ENCODE measurements at regions not wholly inside any gene's neighbourhood (a gene's known extent, or its start where the extent isn't known, plus 50 kb on each side); places are given as distances from the start of the nearest gene placed in this dataset.

DNA sequence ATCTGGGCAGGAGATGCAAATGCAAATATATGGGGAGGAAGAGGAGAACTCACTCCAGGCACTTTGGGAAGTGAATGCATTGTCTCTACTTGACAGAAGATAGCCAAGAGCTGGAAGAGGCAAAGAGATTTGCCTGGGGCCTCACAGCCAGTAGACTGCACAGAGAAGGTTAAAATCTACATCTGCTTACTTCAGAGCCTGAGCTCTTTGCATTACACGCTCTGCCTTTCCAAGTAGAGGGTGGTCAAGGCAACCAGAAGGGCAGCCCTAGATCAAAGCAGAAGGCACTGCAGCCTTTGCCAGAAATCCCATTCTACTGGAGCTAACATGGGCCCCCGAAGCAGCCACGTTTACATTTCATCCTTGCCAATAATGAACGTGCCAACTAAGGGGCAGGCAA, 407.2 kb upstream of the CCL2 start:
- Histone ChIP-seq H4K20me1 (replicated peaks; ENCODE audit: control insufficient read depth, extremely low read depth, insufficient read depth, low read length) (no peaks in the 10 kb centered on the region), H3K9me1 (replicated peaks; ENCODE audit: control insufficient read depth, extremely low read depth, insufficient read depth, low read length) (no peaks in the 10 kb centered on the region), H3K27ac (ENCODE audit: insufficient read depth, low read depth, low read length) (no peak overlapping the region), H3K9ac (replicated peaks; ENCODE audit: extremely low read depth, insufficient read depth, low read length) (no peak overlapping the region), H3K9me3 (replicated peaks; ENCODE audit: control insufficient read depth, insufficient read depth, low read length) (no peaks in the 10 kb centered on the region), H3K79me2 (ENCODE audit: control insufficient read depth, insufficient read depth, low read length) (no peaks in the 10 kb centered on the region), H3K4me3 (replicated peaks in 1 of 3; ENCODE audit: insufficient read depth in 1 of 3, low read depth in 1 of 3, low read length in 3 of 3) (no peak overlapping the region), H3K36me3 (ENCODE audit: control insufficient read depth in 2 of 2, extremely low read depth in 1 of 2, insufficient read depth in 2 of 2, low read length in 2 of 2) (no peaks in the 10 kb centered on the region), H3K4me1 (ENCODE audit: control insufficient read depth, extremely low read depth, insufficient read depth, low read length) (no peaks in the 10 kb centered on the region), H3K4me2 (ENCODE audit: insufficient read depth, low read length) (no peak overlapping the region), H2AFZ (ENCODE audit: low read depth, low read length) (no peak overlapping the region), H3K27me3 (ENCODE audit: control insufficient read depth in 2 of 2, insufficient read depth in 2 of 2, low read length in 2 of 2) (no peaks in the 10 kb centered on the region)
- DNase-seq (ENCODE audit: low read depth, low spot score): no peak
- TF ChIP-seq POLR2A (IDR thresholded peaks at IDR 0.05; ENCODE audit: low read depth, low read length) (no peak), FOS (IDR thresholded peaks at IDR 0.05; ENCODE audit: borderline replicate concordance, insufficient read depth, low read length) (no peak), JUN (IDR thresholded peaks at IDR 0.05; ENCODE audit: borderline replicate concordance, insufficient read depth, insufficient read length, low read depth) (no peak), GATA2 (IDR thresholded peaks at IDR 0.05; ENCODE audit: insufficient read depth, insufficient read length, low read depth, low read length) (no peak), EZH2 (IDR thresholded peaks at IDR 0.05; ENCODE audit: borderline replicate concordance, low read depth, low read length, severe bottlenecking) (no peak), MYC (IDR thresholded peaks at IDR 0.05; ENCODE audit: low read depth, low read length) (no peak), POLR2AphosphoS5 (IDR thresholded peaks at IDR 0.05; ENCODE audit: insufficient read depth, low read depth, low read length) (no peak)
- TF ChIP-seq, protein P1, sequence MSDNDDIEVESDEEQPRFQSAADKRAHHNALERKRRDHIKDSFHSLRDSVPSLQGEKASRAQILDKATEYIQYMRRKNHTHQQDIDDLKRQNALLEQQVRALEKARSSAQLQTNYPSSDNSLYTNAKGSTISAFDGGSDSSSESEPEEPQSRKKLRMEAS (IDR thresholded peaks at IDR 0.05; ENCODE audit: insufficient read depth, insufficient read length): no peak
- TF ChIP-seq, protein P2, sequence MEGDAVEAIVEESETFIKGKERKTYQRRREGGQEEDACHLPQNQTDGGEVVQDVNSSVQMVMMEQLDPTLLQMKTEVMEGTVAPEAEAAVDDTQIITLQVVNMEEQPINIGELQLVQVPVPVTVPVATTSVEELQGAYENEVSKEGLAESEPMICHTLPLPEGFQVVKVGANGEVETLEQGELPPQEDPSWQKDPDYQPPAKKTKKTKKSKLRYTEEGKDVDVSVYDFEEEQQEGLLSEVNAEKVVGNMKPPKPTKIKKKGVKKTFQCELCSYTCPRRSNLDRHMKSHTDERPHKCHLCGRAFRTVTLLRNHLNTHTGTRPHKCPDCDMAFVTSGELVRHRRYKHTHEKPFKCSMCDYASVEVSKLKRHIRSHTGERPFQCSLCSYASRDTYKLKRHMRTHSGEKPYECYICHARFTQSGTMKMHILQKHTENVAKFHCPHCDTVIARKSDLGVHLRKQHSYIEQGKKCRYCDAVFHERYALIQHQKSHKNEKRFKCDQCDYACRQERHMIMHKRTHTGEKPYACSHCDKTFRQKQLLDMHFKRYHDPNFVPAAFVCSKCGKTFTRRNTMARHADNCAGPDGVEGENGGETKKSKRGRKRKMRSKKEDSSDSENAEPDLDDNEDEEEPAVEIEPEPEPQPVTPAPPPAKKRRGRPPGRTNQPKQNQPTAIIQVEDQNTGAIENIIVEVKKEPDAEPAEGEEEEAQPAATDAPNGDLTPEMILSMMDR (IDR thresholded peaks at IDR 0.05; ENCODE audit: extremely low read depth in 1 of 2, insufficient read depth in 1 of 2, low read depth in 1 of 2, low read length in 2 of 2): no peak
- CTCF ChIA-PET: no interaction called here
- intact Hi-C loops (cut with micrococcal nuclease) (no loop called here), dilution Hi-C loops (cut with MboI; ENCODE audit: extremely low pct_ligation_motif_present, low sequenced_read_pairs) (no loop called here)
- BruUV-seq (replicated peaks): no TSS peak
- no peak for FAIRE-seq
- POLR2A ChIA-PET: no interaction called here

Measured in endothelial cell of umbilical vein (primary cell).